ENCODE measurements at regions not wholly inside any gene's neighbourhood (a gene's known extent, or its start where the extent isn't known, plus 50 kb on each side); places are given as distances from the start of the nearest gene placed in this dataset.
"Not testable (repeated sequence)": the region's sequence is repeated elsewhere in the genome, so short reads cannot be mapped to it uniquely, and the experiment has no call there.

DNA sequence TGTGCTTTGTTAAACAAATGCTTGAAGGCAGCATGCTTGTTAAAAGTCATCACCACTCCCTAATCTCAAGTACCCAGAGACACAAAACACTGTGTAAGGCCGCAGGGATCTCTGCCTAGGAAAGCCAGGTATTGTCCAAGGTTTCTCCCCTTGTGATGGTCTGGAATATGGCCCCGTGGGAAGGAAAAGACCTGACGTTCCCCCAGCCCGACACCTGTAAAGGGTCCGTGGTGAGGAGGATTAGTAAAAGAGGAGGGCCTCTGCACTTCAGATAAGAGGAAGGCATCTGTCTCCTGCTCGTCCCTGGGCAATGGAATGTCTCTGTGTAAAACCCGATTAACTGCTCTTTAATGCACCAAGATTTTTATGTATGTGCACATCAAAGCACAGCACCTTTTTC, 49.9 kb upstream of the ZNF527 start:
- TF ChIP-seq CTCF (IDR thresholded peaks at IDR 0.05; ENCODE audit: low read depth, low read length); POLR2A (IDR thresholded peaks at IDR 0.05; ENCODE audit: extremely low read depth, insufficient read length); MAX (IDR thresholded peaks at IDR 0.05; ENCODE audit: low read depth, low read length): not testable (repeated sequence)
